Liver (tissue), 3 donors: ENCODE measurements at regions not wholly inside any gene's neighbourhood (a gene's known extent, or its start where the extent isn't known, plus 50 kb on each side); places are given as distances from the start of the nearest gene placed in this dataset.

Source experiments
- FOXA1 ChIP-seq: IDR thresholded peaks from 2 replicates; pipeline ENCODE4 v1.6.1; 2016; ENCODE audit warnings: antibody characterized with exemption
- HNF4A ChIP-seq, 2 donors: conservative IDR thresholded peaks; 2 replicates each; pipeline ENCODE4 v1.6.1; 2016; ENCODE audit warnings: antibody characterized with exemption in 2 of 2, mild to moderate bottlenecking in 2 of 2
- TAF1 ChIP-seq: conservative IDR thresholded peaks from 2 replicates; pipeline ENCODE4 v1.6.1; 2016; ENCODE audit warnings: antibody characterized with exemption, mild to moderate bottlenecking
- TF ChIP-seq, protein P1 (sequence below): fragments of 150-350 bp; IDR thresholded peaks from 2 replicates; pipeline ENCODE4 v1.5.1; 2017; ENCODE audit warnings: improper control_type of control experiment, low read depth, low read length; ENCODE audit not compliant: missing input control
- TF ChIP-seq, protein P2 (sequence below): IDR thresholded peaks from 2 replicates; pipeline ENCODE4 v1.6.1; 2016; ENCODE audit warnings: antibody characterized with exemption
- donor health status: healthy.
- donor health status: healthy.

DNA sequence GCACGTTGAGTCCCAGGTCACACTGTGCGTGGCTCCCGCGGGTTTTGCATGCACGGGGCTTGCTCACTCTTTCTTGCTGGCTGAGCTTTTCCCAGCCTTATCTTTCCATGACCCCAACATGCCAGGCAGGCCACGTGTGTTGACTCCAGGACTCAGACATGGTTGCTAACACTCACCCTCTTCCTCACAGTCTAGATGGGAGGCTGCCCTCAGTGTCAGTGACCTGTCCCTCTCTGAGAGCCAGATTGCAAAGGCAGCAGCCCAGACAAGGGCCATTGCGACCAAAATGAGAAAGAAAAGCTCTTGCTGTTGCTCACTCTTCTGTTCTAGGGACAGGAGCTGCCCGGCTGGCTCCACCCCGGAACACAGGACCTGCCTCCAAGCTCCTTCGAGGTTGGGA lies 113.7 kb downstream of the TMEM18 start:
- TF ChIP-seq, protein P1, sequence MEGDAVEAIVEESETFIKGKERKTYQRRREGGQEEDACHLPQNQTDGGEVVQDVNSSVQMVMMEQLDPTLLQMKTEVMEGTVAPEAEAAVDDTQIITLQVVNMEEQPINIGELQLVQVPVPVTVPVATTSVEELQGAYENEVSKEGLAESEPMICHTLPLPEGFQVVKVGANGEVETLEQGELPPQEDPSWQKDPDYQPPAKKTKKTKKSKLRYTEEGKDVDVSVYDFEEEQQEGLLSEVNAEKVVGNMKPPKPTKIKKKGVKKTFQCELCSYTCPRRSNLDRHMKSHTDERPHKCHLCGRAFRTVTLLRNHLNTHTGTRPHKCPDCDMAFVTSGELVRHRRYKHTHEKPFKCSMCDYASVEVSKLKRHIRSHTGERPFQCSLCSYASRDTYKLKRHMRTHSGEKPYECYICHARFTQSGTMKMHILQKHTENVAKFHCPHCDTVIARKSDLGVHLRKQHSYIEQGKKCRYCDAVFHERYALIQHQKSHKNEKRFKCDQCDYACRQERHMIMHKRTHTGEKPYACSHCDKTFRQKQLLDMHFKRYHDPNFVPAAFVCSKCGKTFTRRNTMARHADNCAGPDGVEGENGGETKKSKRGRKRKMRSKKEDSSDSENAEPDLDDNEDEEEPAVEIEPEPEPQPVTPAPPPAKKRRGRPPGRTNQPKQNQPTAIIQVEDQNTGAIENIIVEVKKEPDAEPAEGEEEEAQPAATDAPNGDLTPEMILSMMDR = no peak
- TF ChIP-seq FOXA1 (no peak), TAF1 (no peak), HNF4A (conservative IDR thresholded peaks at IDR 0.05) (no peak)
- TF ChIP-seq, protein P2, sequence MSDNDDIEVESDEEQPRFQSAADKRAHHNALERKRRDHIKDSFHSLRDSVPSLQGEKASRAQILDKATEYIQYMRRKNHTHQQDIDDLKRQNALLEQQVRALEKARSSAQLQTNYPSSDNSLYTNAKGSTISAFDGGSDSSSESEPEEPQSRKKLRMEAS = no peak
